Glomerular visceral epithelial cell (primary cell): ENCODE measurements at regions not wholly inside any gene's neighbourhood (a gene's known extent, or its start where the extent isn't known, plus 50 kb on each side); places are given as distances from the start of the nearest gene placed in this dataset.

ENCODE experiments used
- DNase-seq: peaks from one replicate; pipeline ENCODE4 v3.0.0-alpha.2; 2016; ENCODE audit errors: extremely low spot score

GRCh38 chr5:124064956-124065355 is 553.0 kb downstream of the CSNK1G3 start:
- DNase-seq = no peak

- DNase-seq = no peak
Measured at GRCh38 chr5:124061663-124062062, 549.7 kb downstream of the CSNK1G3 start.

- no peak for DNase-seq
Measured at GRCh38 chr5:124061068-124061430, 549.1 kb downstream of the CSNK1G3 start.

GRCh38 chr5:124060413-124061067 is 548.6 kb downstream of the CSNK1G3 start:
- no peak for DNase-seq

GRCh38 chr5:124060011-124060410 is 548.0 kb downstream of the CSNK1G3 start:
- DNase-seq = no peak

- DNase-seq = peak; percentile 11
Measured at GRCh38 chr5:124059200-124059599, 547.2 kb downstream of the CSNK1G3 start.

GRCh38 chr5:124057724-124058231 is 545.8 kb downstream of the CSNK1G3 start:
- no peak for DNase-seq

- DNase-seq = peak; percentile 17
Measured at GRCh38 chr5:124056991-124057723, 545.2 kb downstream of the CSNK1G3 start.

GRCh38 chr5:124056326-124056990 is 544.5 kb downstream of the CSNK1G3 start:
- DNase-seq = no peak

GRCh38 chr5:124055751-124056150 is 543.8 kb downstream of the CSNK1G3 start:
- no peak for DNase-seq

GRCh38 chr5:124054564-124054963 is 542.6 kb downstream of the CSNK1G3 start:
- no peak for DNase-seq

- no peak for DNase-seq
Measured at GRCh38 chr5:124053340-124053739, 541.4 kb downstream of the CSNK1G3 start.

GRCh38 chr5:124052201-124052600 is 540.2 kb downstream of the CSNK1G3 start:
- DNase-seq = no peak

- DNase-seq = no peak
Measured at GRCh38 chr5:124050120-124050770, 538.3 kb downstream of the CSNK1G3 start.

GRCh38 chr5:124045412-124045811 is 533.4 kb downstream of the CSNK1G3 start:
- no peak for DNase-seq

- no peak for DNase-seq
Measured at GRCh38 chr5:124044613-124045012, 532.6 kb downstream of the CSNK1G3 start.

GRCh38 chr5:124043456-124043855 is 531.5 kb downstream of the CSNK1G3 start:
- no peak for DNase-seq

- DNase-seq = no peak
Measured at GRCh38 chr5:124040799-124041198, 528.8 kb downstream of the CSNK1G3 start.

- DNase-seq = no peak
Measured at GRCh38 chr5:124039410-124039809, 527.4 kb downstream of the CSNK1G3 start.

GRCh38 chr5:124036786-124037185 is 524.8 kb downstream of the CSNK1G3 start:
- no peak for DNase-seq

GRCh38 chr5:124034963-124035362 is 523.0 kb downstream of the CSNK1G3 start:
- DNase-seq = no peak

- no peak for DNase-seq
Measured at GRCh38 chr5:124034083-124034700, 522.2 kb downstream of the CSNK1G3 start.
